RWPE2 (cell line): ENCODE measurements at regions not wholly inside any gene's neighbourhood (a gene's known extent, or its start where the extent isn't known, plus 50 kb on each side); places are given as distances from the start of the nearest gene placed in this dataset.

Source experiments
- ATAC-seq: fragments of 200-7000 bp; cut with Tn5 transposase; 3 replicates; pipeline ENCODE4 v1.9.1; 2021; ENCODE audit warnings: low read depth
- DNase-seq: peaks from one replicate; pipeline ENCODE4 v3.0.0-alpha.2; 2020; ENCODE audit warnings: low spot score
- H3K27ac ChIP-seq: fragments of 450-650 bp; 2 replicates; pipeline ENCODE4 v1.5.1; 2017; ENCODE audit warnings: mild to moderate bottlenecking; ENCODE audit not compliant: poor library complexity, severe bottlenecking
- H3K27me3 ChIP-seq: fragments of 250-450 bp; sonication (Bioruptor Pico); 2 replicates; pipeline ENCODE4 v1.5.1; 2021; ENCODE audit warnings: mild to moderate bottlenecking, moderate library complexity; ENCODE audit not compliant: insufficient read depth, poor library complexity, severe bottlenecking
- H3K36me3 ChIP-seq: fragments of 250-450 bp; sonication (Bioruptor Pico); 2 replicates; pipeline ENCODE4 v1.5.1; 2020; ENCODE audit warnings: low read depth, mild to moderate bottlenecking, moderate library complexity
- H3K4me1 ChIP-seq: fragments of 250-450 bp; sonication (Bioruptor Pico); 2 replicates; pipeline ENCODE4 v1.5.1; 2021; ENCODE audit warnings: mild to moderate bottlenecking, moderate library complexity; ENCODE audit not compliant: insufficient read depth, poor library complexity, severe bottlenecking
- H3K4me3 ChIP-seq: fragments of 250-450 bp; sonication (Bioruptor Pico); 2 replicates; pipeline ENCODE4 v1.5.1; 2021; ENCODE audit warnings: mild to moderate bottlenecking, moderate library complexity; ENCODE audit not compliant: severe bottlenecking
- H3K9me3 ChIP-seq: fragments of 250-450 bp; sonication (Bioruptor Pico); 2 replicates; pipeline ENCODE4 v1.5.1; 2021; ENCODE audit warnings: mild to moderate bottlenecking, moderate library complexity; ENCODE audit not compliant: severe bottlenecking
- CTCF ChIP-seq: fragments of 450-650 bp; IDR thresholded peaks from one replicate; pipeline ENCODE4 v1.5.1; 2017; ENCODE audit warnings: mild to moderate bottlenecking, moderate library complexity; ENCODE audit not compliant: poor library complexity, severe bottlenecking

DNA sequence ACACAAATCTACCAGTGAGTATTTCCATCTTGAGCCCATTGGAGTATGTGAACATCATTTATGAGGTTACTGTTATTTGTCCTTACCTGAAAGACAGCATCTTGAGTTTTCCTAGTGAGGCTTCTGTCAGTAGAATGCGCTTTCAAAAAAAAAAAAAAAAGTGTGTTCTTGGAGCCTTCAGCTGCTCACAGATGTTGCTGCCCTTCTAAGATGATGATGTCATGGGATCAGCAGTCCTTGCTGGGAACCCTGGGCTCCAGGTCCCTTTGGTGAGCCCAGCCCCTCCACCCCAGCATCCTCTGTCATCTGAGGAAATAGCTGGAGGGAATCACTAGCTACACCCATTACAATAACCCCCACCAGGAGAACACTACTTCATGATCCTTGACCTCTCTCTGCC is 83.3 kb downstream of the ATPSCKMT start:
- Histone ChIP-seq H3K36me3 (no peaks in the 10 kb centered on the region), H3K4me3 (no peak overlapping the region), H3K27me3 (no peaks in the 10 kb centered on the region), H3K9me3 (no peaks in the 10 kb centered on the region), H3K27ac (no peak overlapping the region), H3K4me1 (no peaks in the 10 kb centered on the region)
- DNase-seq (no peak), ATAC-seq (no peak)
- no peak for TF ChIP-seq CTCF

- Histone ChIP-seq H3K9me3 (no peaks in the 10 kb centered on the region), H3K4me3 (no peak overlapping the region), H3K4me1 (no peaks in the 10 kb centered on the region), H3K27me3 (no peaks in the 10 kb centered on the region), H3K36me3 (no peaks in the 10 kb centered on the region), H3K27ac (no peak overlapping the region)
- TF ChIP-seq CTCF: no peak
- ATAC-seq (no peak), DNase-seq (no peak)
These were observed 87.2 kb downstream of the ATPSCKMT start for GRCh38 chr5:10162468-10162867.

DNA sequence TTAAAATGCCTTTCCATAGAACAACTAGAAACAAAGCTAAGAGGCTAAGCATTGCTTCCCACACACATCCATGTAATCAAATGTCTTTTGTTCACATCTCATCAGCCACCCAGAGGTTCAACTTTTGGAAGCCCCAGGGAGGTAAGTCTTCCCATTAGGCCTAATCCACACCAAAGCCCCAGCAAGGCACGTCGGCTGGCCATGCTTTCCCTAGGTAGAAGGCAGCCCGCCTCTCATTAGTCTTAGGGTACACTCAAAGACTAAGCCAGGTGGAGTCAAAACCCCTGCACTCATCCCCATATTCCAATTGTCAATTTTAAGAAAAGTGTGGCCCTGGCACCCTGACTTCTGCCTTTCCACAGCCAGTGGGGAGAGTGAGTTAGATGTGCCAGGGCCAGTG is 87.9 kb downstream of the ATPSCKMT start:
- Histone ChIP-seq H3K27ac (no peak overlapping the region), H3K4me1 (no peaks in the 10 kb centered on the region), H3K9me3 (no peaks in the 10 kb centered on the region), H3K36me3 (no peaks in the 10 kb centered on the region), H3K4me3 (no peak overlapping the region), H3K27me3 (no peaks in the 10 kb centered on the region)
- ATAC-seq: no peak
- no peak for TF ChIP-seq CTCF
- no peak for DNase-seq

- DNase-seq (no peak), ATAC-seq (no peak)
- no peaks in the 10 kb centered on the region for H3K27me3 ChIP-seq
- H3K27ac ChIP-seq: no peak overlapping the region
- no peaks in the 10 kb centered on the region for H3K9me3 ChIP-seq
- H3K4me1 ChIP-seq: no peaks in the 10 kb centered on the region
- no peaks in the 10 kb centered on the region for H3K36me3 ChIP-seq
- no peak overlapping the region for H3K4me3 ChIP-seq
- TF ChIP-seq CTCF: no peak
These were observed 89.4 kb downstream of the ATPSCKMT start for GRCh38 chr5:10160241-10160640.

DNA sequence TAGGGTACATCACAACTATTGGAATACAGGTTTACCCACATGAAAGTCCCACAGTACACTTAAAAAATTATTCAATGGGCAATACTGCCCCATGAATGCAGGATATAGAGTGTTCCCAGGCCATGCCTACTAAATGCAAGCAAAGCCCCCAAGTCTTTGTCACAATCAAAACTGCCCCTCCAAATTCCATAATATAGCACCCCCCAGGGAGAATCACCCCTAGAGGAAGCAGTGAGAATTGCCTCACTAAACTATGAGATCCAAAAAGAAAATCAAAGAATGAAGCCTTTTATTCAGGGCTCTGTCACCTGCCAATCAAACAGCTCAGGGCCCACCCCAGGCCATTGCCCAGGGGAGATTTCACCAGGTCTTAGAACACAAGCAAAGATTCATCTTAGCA is 90.8 kb downstream of the ATPSCKMT start:
- TF ChIP-seq CTCF: no peak

More for the DNA sequence above, 90.8 kb downstream of the ATPSCKMT start:
- ATAC-seq: no peak
- Histone ChIP-seq H3K9me3 (no peaks in the 10 kb centered on the region), H3K4me1 (no peaks in the 10 kb centered on the region), H3K4me3 (no peak overlapping the region), H3K27ac (no peak overlapping the region), H3K36me3 (no peaks in the 10 kb centered on the region), H3K27me3 (peaks cover 3% of the 10 kb centered on the region)
- DNase-seq: no peak
